Effector memory CD4-positive, alpha-beta T cell (primary cell): ENCODE measurements at regions not wholly inside any gene's neighbourhood (a gene's known extent, or its start where the extent isn't known, plus 50 kb on each side); places are given as distances from the start of the nearest gene placed in this dataset.

ENCODE experiments used
- DNase-seq, 3 donors: peaks; one replicate each; pipeline ENCODE4 v3.0.0-alpha.2; 2020
- H3K27ac ChIP-seq: 2 replicates; pipeline ENCODE4 v1.7.0; 2013; ENCODE audit warnings: mild to moderate bottlenecking, low read length, moderate library complexity; ENCODE audit not compliant: insufficient read depth, poor library complexity, severe bottlenecking
- H3K27me3 ChIP-seq: replicated peaks from 2 replicates; pipeline ENCODE4 v1.7.0; 2013; ENCODE audit warnings: mild to moderate bottlenecking, low read length; ENCODE audit not compliant: insufficient read depth, control insufficient read depth, poor library complexity, severe bottlenecking
- H3K36me3 ChIP-seq: 2 replicates; pipeline ENCODE4 v1.7.0; 2013; ENCODE audit warnings: mild to moderate bottlenecking, low read length, moderate library complexity; ENCODE audit not compliant: control insufficient read depth, insufficient read depth
- H3K4me1 ChIP-seq: 2 replicates; pipeline ENCODE4 v1.7.0; 2013; ENCODE audit warnings: low read length, mild to moderate bottlenecking; ENCODE audit not compliant: control insufficient read depth, insufficient read depth, poor library complexity, severe bottlenecking
- H3K4me3 ChIP-seq: 2 replicates; pipeline ENCODE4 v1.7.0; 2013; ENCODE audit warnings: low read length, low read depth, mild to moderate bottlenecking; ENCODE audit not compliant: insufficient read depth, poor library complexity, severe bottlenecking
- H3K9me3 ChIP-seq: 2 replicates; pipeline ENCODE4 v1.7.0; 2013; ENCODE audit warnings: mild to moderate bottlenecking, low read length, moderate library complexity; ENCODE audit not compliant: control insufficient read depth

DNA sequence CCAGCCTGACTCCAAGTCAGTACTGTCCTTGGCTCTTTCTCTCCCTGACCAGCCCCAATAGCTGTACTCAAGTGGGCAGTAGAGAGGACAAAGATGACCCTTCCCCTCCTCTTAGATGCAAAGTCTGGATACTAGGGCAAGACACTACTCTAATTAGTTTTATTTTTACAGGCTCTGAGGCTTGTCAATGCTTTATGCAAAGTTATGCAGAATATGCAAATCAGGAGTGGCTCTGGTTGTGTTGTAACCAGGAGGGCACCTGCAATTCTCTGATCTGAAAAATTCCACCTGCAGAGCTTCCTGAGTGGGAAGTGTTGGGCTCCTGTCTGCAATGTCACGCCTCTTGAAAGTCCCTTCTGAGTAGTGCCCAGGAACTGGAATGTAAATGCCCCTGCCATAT lies 201.5 kb downstream of the RGS3 start:
- Histone ChIP-seq H3K9me3 (no peaks in the 10 kb centered on the region), H3K36me3 (no peaks in the 10 kb centered on the region), H3K4me3 (no peak overlapping the region), H3K27me3 (no peaks in the 10 kb centered on the region), H3K4me1 (no peaks in the 10 kb centered on the region), H3K27ac (no peak overlapping the region)
- DNase-seq: no peak

DNA sequence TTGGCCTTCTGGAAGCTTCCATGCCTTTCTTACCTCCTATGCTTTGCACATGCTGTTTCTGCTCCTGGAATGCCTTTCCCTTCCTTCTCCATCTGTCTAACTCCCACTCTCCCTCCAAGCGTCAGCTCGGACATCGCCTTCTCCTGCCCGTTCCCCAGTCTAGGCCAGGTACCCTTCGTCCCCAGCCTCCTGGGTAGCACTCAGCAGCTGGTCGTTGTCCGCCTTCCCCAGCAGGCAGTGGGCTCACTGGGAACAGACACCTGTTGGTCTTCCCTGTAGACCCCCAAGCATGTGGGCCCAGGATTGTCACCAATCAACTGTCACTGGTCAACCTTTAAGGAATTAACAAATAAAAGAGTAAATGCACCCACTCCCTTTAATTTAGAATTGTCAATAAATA lies 202.2 kb downstream of the RGS3 start:
- Histone ChIP-seq H3K4me1 (no peaks in the 10 kb centered on the region), H3K4me3 (no peak overlapping the region), H3K9me3 (no peaks in the 10 kb centered on the region), H3K27ac (no peak overlapping the region), H3K27me3 (no peaks in the 10 kb centered on the region), H3K36me3 (no peaks in the 10 kb centered on the region)
- no peak for DNase-seq

DNA sequence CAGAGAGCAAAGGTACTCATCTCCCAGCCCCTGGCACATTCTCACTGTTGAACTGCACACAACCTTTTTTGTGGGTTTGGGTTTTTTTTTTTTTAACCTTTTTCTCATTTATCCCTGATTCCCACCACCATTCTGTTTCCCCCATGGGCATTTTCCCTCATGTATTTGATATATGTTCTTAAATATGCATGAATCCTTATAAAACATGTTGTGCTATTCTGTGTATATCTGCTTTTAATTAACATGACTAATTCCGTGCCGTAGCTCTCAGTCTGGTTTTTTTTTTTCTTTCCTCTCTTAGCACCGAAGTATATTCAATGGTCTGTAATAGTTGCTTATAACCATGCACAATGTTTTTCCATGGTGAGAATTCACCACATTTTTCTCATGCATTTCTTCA lies 204.5 kb downstream of the RGS3 start:
- Histone ChIP-seq H3K9me3 (no peaks in the 10 kb centered on the region), H3K4me1 (no peaks in the 10 kb centered on the region), H3K4me3 (no peak overlapping the region), H3K36me3 (no peaks in the 10 kb centered on the region), H3K27ac (no peak overlapping the region), H3K27me3 (no peaks in the 10 kb centered on the region)
- no peak for DNase-seq

DNA sequence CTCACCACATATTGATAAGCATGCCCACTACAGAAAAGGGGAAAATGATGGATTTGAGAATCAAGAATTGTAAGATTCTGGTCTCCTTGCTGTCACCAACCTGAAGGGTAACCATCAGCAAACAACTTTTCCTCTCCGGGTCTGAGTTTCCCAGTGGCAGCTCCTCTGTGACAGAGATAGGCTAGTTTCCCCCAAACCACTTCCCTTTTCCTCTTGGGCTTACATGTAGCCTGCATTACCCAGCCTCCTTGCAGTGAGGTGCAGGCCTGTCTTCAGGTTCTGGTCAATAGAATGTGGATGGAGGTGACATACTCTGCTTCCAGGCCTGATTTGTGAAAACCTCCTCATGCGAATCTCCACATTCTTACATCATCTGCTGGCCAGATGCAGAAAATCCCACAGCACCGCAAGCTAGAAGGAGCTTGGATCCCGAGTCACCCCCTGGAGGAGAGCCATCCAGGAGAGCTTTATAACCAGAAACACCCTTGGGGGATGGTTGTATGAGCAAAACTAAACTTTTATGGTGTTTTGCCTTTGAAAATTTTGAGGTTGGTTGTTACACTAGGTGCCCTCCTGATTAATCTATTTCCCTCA lies 206.1 kb downstream of the RGS3 start:
- no peak for DNase-seq
- H3K27ac ChIP-seq: no peak overlapping the region
- H3K36me3 ChIP-seq: no peaks in the 10 kb centered on the region
- H3K4me1 ChIP-seq: no peaks in the 10 kb centered on the region
- H3K9me3 ChIP-seq: no peaks in the 10 kb centered on the region
- H3K27me3 ChIP-seq: no peaks in the 10 kb centered on the region
- no peak overlapping the region for H3K4me3 ChIP-seq

DNA sequence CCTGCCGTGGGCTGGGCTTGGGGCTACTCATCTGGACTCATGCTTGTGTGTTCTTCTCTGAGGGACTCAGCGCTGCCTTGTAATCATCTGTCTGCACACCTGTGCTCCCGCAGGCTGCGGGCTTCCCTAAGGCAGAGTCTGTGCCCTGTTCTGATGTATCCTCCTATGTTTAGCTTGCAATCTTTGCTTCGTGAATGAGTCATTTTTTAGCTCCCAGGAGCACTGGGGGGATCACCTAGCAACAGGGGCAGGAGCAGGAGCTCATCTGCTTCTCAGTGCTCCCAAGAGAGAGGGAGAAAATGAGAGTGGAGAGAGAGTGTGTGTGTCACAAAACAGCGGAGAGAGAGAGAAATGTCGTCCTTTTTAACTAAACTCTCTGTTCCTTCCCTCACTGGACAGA lies 202.4 kb upstream of the ZNF618 start:
- Histone ChIP-seq H3K36me3 (no peaks in the 10 kb centered on the region), H3K9me3 (no peaks in the 10 kb centered on the region), H3K4me1 (no peaks in the 10 kb centered on the region), H3K27me3 (no peaks in the 10 kb centered on the region), H3K27ac (no peak overlapping the region), H3K4me3 (no peak overlapping the region)
- no peak for DNase-seq

DNA sequence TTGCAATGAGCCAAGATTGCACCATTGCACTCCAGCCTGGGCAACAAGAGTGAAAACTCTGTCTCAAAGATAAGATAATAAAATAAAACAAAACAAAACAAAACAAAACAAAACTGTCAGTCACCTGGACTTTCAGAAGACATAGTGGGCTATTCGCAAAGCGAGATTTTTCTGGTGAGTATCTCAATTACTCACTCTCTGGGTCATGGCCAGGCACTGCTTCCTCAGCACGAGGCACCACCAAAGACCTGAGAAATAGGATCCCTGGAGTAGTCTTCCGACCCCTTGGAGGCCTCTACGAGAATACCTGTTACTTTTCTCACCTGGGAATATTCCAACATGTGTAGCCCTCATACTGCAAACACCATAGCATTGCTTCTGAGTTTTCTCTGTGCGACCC lies 201.7 kb upstream of the ZNF618 start:
- no peaks in the 10 kb centered on the region for H3K36me3 ChIP-seq
- no peak overlapping the region for H3K4me3 ChIP-seq
- no peak overlapping the region for H3K27ac ChIP-seq
- DNase-seq: no peak
- H3K4me1 ChIP-seq: no peaks in the 10 kb centered on the region
- no peaks in the 10 kb centered on the region for H3K27me3 ChIP-seq
- no peaks in the 10 kb centered on the region for H3K9me3 ChIP-seq

DNA sequence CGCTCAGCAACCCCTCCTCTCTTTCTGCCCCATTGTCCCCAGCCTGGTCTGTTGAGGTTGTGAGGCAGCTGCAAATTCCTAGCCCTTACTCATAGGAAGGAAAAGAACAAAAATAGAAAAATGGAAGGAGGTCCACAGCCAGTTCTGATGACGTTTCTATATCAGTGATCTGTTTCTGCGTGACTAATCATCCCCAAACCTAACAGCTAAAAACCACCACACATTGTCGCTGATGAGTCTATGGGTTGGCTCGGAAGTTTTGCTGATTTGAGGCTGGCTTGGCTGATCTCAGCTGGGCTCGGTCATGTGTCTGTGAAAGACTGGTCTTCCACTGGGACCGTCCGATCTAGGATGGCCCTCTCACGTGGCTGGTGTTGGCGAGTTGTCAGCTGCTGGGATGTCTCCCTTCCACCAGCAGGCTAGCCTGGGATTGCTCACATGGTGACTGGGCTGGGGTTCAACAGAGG lies 200.6 kb upstream of the ZNF618 start:
- H3K27ac ChIP-seq: no peak overlapping the region
- H3K4me3 ChIP-seq: no peak overlapping the region
- DNase-seq: no peak
- no peaks in the 10 kb centered on the region for H3K27me3 ChIP-seq
- H3K4me1 ChIP-seq: no peaks in the 10 kb centered on the region
- H3K9me3 ChIP-seq: no peaks in the 10 kb centered on the region
- no peaks in the 10 kb centered on the region for H3K36me3 ChIP-seq

DNA sequence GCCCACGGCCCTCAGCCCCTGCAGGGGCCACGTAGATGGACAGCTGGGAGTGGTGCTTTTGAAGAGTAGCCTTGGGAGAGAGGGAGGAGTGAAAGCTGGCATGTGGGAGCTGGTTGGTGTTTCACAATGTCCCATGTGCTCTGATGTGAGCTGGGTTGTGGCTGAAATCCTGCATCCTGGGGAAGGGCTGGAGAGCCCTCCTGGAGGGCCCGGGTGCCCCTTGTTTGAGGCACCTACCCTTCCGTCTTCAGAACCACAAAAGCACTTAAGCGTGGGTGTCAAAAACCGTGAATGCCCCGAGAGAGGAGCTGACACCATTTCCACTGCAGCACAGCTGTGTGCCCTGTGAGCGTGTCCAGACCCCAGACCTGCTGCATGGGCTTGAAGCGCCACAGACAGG lies 199.1 kb upstream of the ZNF618 start:
- H3K4me3 ChIP-seq: no peak overlapping the region
- H3K4me1 ChIP-seq: no peaks in the 10 kb centered on the region
- DNase-seq: no peak
- H3K27ac ChIP-seq: no peak overlapping the region
- H3K36me3 ChIP-seq: no peaks in the 10 kb centered on the region
- peaks cover 4% of the 10 kb centered on the region for H3K27me3 ChIP-seq
- no peaks in the 10 kb centered on the region for H3K9me3 ChIP-seq

DNA sequence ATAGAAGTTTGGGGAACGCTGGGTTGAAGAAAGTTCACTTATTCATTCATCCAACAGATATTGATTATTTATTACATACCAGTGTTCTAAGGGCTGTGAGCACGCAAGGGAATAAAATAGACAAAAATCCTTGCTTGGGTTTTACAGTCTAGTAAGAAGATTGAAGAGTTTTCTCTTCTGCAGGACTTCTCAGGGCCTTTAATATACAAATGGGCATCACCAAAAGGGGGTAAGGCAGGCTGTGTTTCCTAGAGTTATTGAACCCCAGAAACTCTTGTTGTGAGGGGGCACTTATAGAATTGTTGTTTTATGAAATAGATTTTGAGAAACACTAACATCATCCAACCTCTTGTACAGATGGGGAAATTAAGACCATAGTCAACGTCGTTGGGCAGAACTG lies 198.5 kb upstream of the ZNF618 start:
- DNase-seq: no peak
- Histone ChIP-seq H3K4me3 (no peak overlapping the region), H3K27ac (no peak overlapping the region), H3K4me1 (no peaks in the 10 kb centered on the region), H3K27me3 (peaks cover 4% of the 10 kb centered on the region), H3K36me3 (no peaks in the 10 kb centered on the region), H3K9me3 (no peaks in the 10 kb centered on the region)

DNA sequence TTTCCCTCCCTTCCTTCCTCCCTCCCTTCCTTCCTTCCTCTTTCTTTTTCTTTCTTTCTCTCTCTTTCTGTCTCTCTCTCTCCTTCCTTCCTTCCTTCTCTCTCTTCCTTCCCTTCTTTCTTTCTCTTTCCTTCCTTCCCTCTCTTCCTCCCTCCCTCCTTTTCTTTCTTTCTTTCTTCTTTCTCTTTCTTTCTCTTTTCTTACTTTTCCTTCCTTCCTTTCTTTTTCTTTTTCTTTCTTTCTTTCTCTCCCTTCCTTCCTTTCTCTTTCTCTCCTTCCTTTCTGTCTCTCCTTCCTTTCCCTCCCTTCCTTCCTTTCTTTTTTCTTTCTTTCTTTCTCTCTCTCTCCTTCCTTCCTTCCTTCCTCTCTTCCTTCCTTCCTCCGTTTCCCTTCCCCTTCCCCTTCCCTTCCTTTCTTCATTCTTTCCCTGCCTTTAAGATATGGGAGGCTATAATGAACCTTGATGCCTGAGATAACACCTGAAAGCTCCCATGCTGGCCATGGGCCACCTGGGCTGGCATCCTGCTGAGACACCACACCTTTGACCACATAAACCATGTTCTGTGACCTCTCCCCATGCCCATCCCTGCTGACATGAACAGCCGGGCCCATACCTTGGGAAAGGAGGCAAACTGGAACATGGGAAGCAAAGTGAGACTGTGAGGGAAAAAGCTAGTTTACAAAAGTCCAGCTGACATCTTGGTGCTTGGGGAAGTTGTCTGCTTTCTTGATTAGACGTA lies 197.8 kb upstream of the ZNF618 start:
- H3K36me3 ChIP-seq: no peaks in the 10 kb centered on the region
- DNase-seq: no peak
- H3K9me3 ChIP-seq: no peaks in the 10 kb centered on the region
- H3K4me3 ChIP-seq: no peak overlapping the region
- H3K4me1 ChIP-seq: no peaks in the 10 kb centered on the region
- peaks cover 4% of the 10 kb centered on the region for H3K27me3 ChIP-seq
- H3K27ac ChIP-seq: no peak overlapping the region
